GM23248 (cell line): ENCODE measurements at regions not wholly inside any gene's neighbourhood (a gene's known extent, or its start where the extent isn't known, plus 50 kb on each side); places are given as distances from the start of the nearest gene placed in this dataset.

ENCODE experiments used
- DNase-seq: peaks from one replicate; pipeline ENCODE4 v3.0.0-alpha.2; 2015
- H2AFZ ChIP-seq: fragments of 200-600 bp; sonication (generic); 2 replicates; pipeline ENCODE4 v1.6.1; 2016; ENCODE audit warnings: antibody characterized with exemption
- H3F3A ChIP-seq: fragments of 200-600 bp; sonication (generic); 2 replicates; pipeline ENCODE4 v1.6.1; 2016; ENCODE audit warnings: mild to moderate bottlenecking, antibody characterized with exemption, mixed run types; ENCODE audit not compliant: insufficient read depth
- H3K27ac ChIP-seq: fragments of 200-600 bp; sonication (generic); 2 replicates; pipeline ENCODE4 v1.5.1; 2016; ENCODE audit warnings: mild to moderate bottlenecking
- H3K27me3 ChIP-seq: fragments of 200-600 bp; sonication (generic); replicated peaks from 2 replicates; pipeline ENCODE4 v1.6.1; 2016; ENCODE audit warnings: mild to moderate bottlenecking; ENCODE audit not compliant: insufficient read depth
- H3K36me3 ChIP-seq: fragments of 200-600 bp; sonication (generic); 2 replicates; pipeline ENCODE4 v1.6.1; 2016; ENCODE audit warnings: low read depth, mild to moderate bottlenecking
- H3K4me1 ChIP-seq: fragments of 200-600 bp; sonication (generic); 2 replicates; pipeline ENCODE4 v1.6.1; 2016; ENCODE audit warnings: mild to moderate bottlenecking; ENCODE audit not compliant: insufficient read depth
- H3K4me2 ChIP-seq: fragments of 200-600 bp; sonication (generic); one replicate; pipeline ENCODE4 v1.6.1; 2016; ENCODE audit warnings: mild to moderate bottlenecking; ENCODE audit not compliant: unreplicated experiment
- H3K4me3 ChIP-seq: fragments of 200-600 bp; sonication (generic); 2 replicates; pipeline ENCODE4 v1.5.1; 2016; ENCODE audit warnings: mild to moderate bottlenecking
- H3K79me2 ChIP-seq: fragments of 200-600 bp; sonication (generic); 2 replicates; pipeline ENCODE4 v1.6.1; 2016; ENCODE audit warnings: mild to moderate bottlenecking; ENCODE audit not compliant: insufficient read depth
- H3K9ac ChIP-seq: fragments of 200-600 bp; sonication (generic); 2 replicates; pipeline ENCODE4 v1.6.1; 2016; ENCODE audit warnings: mild to moderate bottlenecking
- H3K9me2 ChIP-seq: fragments of 200-600 bp; sonication (generic); 2 replicates; pipeline ENCODE4 v1.6.1; 2016; ENCODE audit warnings: mixed run types, mild to moderate bottlenecking, moderate library complexity; ENCODE audit not compliant: insufficient read depth
- H3K9me3 ChIP-seq: fragments of 200-600 bp; sonication (generic); one replicate; pipeline ENCODE4 v1.6.1; 2017; ENCODE audit warnings: low read depth
- H4K20me1 ChIP-seq: fragments of 200-600 bp; sonication (generic); 2 replicates; pipeline ENCODE4 v1.6.0; 2016; ENCODE audit not compliant: insufficient read depth
- EZH2 ChIP-seq: fragments of 200-600 bp; sonication (generic); IDR thresholded peaks from 2 replicates; pipeline ENCODE4 v1.6.1; 2018; ENCODE audit warnings: antibody characterized with exemption, mild to moderate bottlenecking; ENCODE audit not compliant: insufficient read depth, poor library complexity, severe bottlenecking
- EZH2phosphoT487 ChIP-seq: fragments of 200-600 bp; sonication (generic); IDR thresholded peaks from 2 replicates; pipeline ENCODE4 v1.6.1; 2018; ENCODE audit warnings: antibody characterized with exemption, moderate library complexity, mild to moderate bottlenecking, low read depth; ENCODE audit not compliant: insufficient read depth
- WGBS, 2 experiments: methylation state at CpG; one replicate each; pipeline ENCODE4 v1.1.6; 2015 to 2017; ENCODE audit warnings: low lambda C conversion rate in 2 of 2, low coverage in 1 of 2; ENCODE audit errors: missing lambda C conversion rate in 2 of 2; 5-methylcytosine and 5-hydroxymethylcytosine counted together
- in situ Hi-C: fragments of 300-500 bp; cut with MboI; formaldehyde crosslinking; loops from 2 replicates; pipeline ENCODE4 v1.15.0; 2020

- Histone ChIP-seq H3K27me3 (peaks cover 17% of the 10 kb centered on the region), H4K20me1 (no peaks in the 10 kb centered on the region), H3K79me2 (no peaks in the 10 kb centered on the region), H3K9ac (no peak overlapping the region), H3K36me3 (no peaks in the 10 kb centered on the region), H3K9me3 (no peaks in the 10 kb centered on the region), H3K4me2 (no peak overlapping the region), H3F3A (no peaks in the 10 kb centered on the region), H2AFZ (no peak overlapping the region), H3K4me3 (no peak overlapping the region), H3K27ac (no peak overlapping the region), H3K9me2 (no peaks in the 10 kb centered on the region), H3K4me1 (peaks cover 10% of the 10 kb centered on the region)
- DNase-seq: no peak
- WGBS, 2 experiments: 56 to 66% methylated on average over 4 of the region's 4 CpGs
- in situ Hi-C loops: no loop called here
- TF ChIP-seq EZH2 (no peak), EZH2phosphoT487 (no peak)
These were observed 76.5 kb upstream of the TNRC6C start for GRCh38 chr17:77882040-77882439.

GRCh38 chr17:77882481-77883212 is 75.9 kb upstream of the TNRC6C start:
- Histone ChIP-seq H3K4me2 (no peak overlapping the region), H3K9me3 (no peaks in the 10 kb centered on the region), H2AFZ (no peak overlapping the region), H3K9ac (no peak overlapping the region), H3K27me3 (peaks cover 20% of the 10 kb centered on the region), H3K79me2 (no peaks in the 10 kb centered on the region), H3K36me3 (no peaks in the 10 kb centered on the region), H4K20me1 (no peaks in the 10 kb centered on the region), H3F3A (no peaks in the 10 kb centered on the region), H3K27ac (no peak overlapping the region), H3K4me1 (peaks cover 12% of the 10 kb centered on the region), H3K9me2 (no peaks in the 10 kb centered on the region), H3K4me3 (no peak overlapping the region)
- in situ Hi-C loops: no loop called here
- DNase-seq: peak; percentile 83
- 21 to 27% methylated on average over 12 of the region's 12 CpGs for WGBS, 2 experiments
- TF ChIP-seq EZH2phosphoT487 (no peak), EZH2 (no peak)

GRCh38 chr17:77883213-77883650 is 75.3 kb upstream of the TNRC6C start:
- H3K4me1 ChIP-seq: peaks cover 12% of the 10 kb centered on the region
- in situ Hi-C loops: no loop called here
- no peak for DNase-seq
- H2AFZ ChIP-seq: no peak overlapping the region
- no peaks in the 10 kb centered on the region for H3K36me3 ChIP-seq
- H3K27ac ChIP-seq: no peak overlapping the region
- peaks cover 15% of the 10 kb centered on the region for H3K27me3 ChIP-seq
- H3K4me2 ChIP-seq: no peak overlapping the region
- no peak for TF ChIP-seq EZH2phosphoT487
- no peak for TF ChIP-seq EZH2
- no peaks in the 10 kb centered on the region for H3F3A ChIP-seq
- H3K9ac ChIP-seq: no peak overlapping the region
- no peaks in the 10 kb centered on the region for H3K9me2 ChIP-seq
- H4K20me1 ChIP-seq: no peaks in the 10 kb centered on the region
- no peaks in the 10 kb centered on the region for H3K79me2 ChIP-seq
- no peaks in the 10 kb centered on the region for H3K9me3 ChIP-seq
- 78 to 82% methylated on average over 10 of the region's 10 CpGs for WGBS, 2 experiments
- H3K4me3 ChIP-seq: no peak overlapping the region

GRCh38 chr17:77884019-77884418 is 74.5 kb upstream of the TNRC6C start:
- peaks cover 12% of the 10 kb centered on the region for H3K4me1 ChIP-seq
- no peak overlapping the region for H3K4me3 ChIP-seq
- H3K4me2 ChIP-seq: no peak overlapping the region
- peak; percentile 35 for DNase-seq
- in situ Hi-C loops: no loop called here
- H3F3A ChIP-seq: no peaks in the 10 kb centered on the region
- H3K79me2 ChIP-seq: no peaks in the 10 kb centered on the region
- H3K36me3 ChIP-seq: no peaks in the 10 kb centered on the region
- no peaks in the 10 kb centered on the region for H3K9me2 ChIP-seq
- WGBS, 2 experiments: 64% methylated on average over 11 of the region's 11 CpGs
- H2AFZ ChIP-seq: no peak overlapping the region
- no peaks in the 10 kb centered on the region for H3K9me3 ChIP-seq
- H3K27ac ChIP-seq: no peak overlapping the region
- TF ChIP-seq EZH2phosphoT487 (no peak), EZH2 (no peak)
- H3K27me3 ChIP-seq: peaks cover 13% of the 10 kb centered on the region
- no peaks in the 10 kb centered on the region for H4K20me1 ChIP-seq
- H3K9ac ChIP-seq: no peak overlapping the region
